CD4-positive, alpha-beta T cell (primary cell): ENCODE measurements at regions not wholly inside any gene's neighbourhood (a gene's known extent, or its start where the extent isn't known, plus 50 kb on each side); places are given as distances from the start of the nearest gene placed in this dataset.

Source experiments
- ATAC-seq: fragments of 200-7000 bp; cut with Tn5 transposase; one replicate; pipeline ENCODE4 v1.10.0; 2022; ENCODE audit warnings: mild to moderate bottlenecking; ENCODE audit not compliant: poor library complexity
- CTCF ChIA-PET: fragments of 350-600 bp; sonication (Branson Sonifier 250); formaldehyde crosslinking; loops from one replicate; lab custom pipeline; 2021; ENCODE audit warnings: antibody characterized with exemption, inconsistent platforms; lab: Charles Lee
- POLR2A ChIA-PET: fragments of 350-600 bp; sonication (Branson Sonifier 250); formaldehyde crosslinking; loops from one replicate; lab custom pipeline; 2021; ENCODE audit warnings: antibody characterized with exemption, inconsistent platforms; lab: Charles Lee
- DNase-seq, 14 experiments: peaks; one replicate each; pipeline ENCODE4 v3.0.0-alpha.2; 2013 to 2020; ENCODE audit warnings: mixed read lengths in 2 of 14
- H3K27ac ChIP-seq, 2 donors: one replicate each; pipeline versions ENCODE4 v1.5.1 to v1.7.0; 2013; ENCODE audit warnings: low read length in 2 of 2, low read depth in 1 of 2, mild to moderate bottlenecking in 1 of 2
- H3K27me3 ChIP-seq, 2 experiments: 1 replicate in 1 of 2; 2 replicates in 1 of 2; pipeline versions ENCODE4 v1.6.1 to v1.7.0; 2013; ENCODE audit warnings: low read length in 2 of 2, control low read depth in 1 of 2, mild to moderate bottlenecking in 1 of 2, moderate library complexity in 1 of 2; ENCODE audit not compliant: insufficient read depth in 2 of 2, control insufficient read depth in 1 of 2
- H3K36me3 ChIP-seq: one replicate; pipeline ENCODE4 v1.6.1; 2013; ENCODE audit warnings: low read length, control low read depth; ENCODE audit not compliant: insufficient read depth
- H3K4me1 ChIP-seq: one replicate; pipeline ENCODE4 v1.6.1; 2013; ENCODE audit warnings: low read length, control low read depth; ENCODE audit not compliant: insufficient read depth
- H3K4me3 ChIP-seq: one replicate; pipeline ENCODE4 v1.5.1; 2013; ENCODE audit warnings: mild to moderate bottlenecking, low read length, moderate library complexity
- H3K9me3 ChIP-seq, 2 experiments: 1 replicate in 1 of 2; 2 replicates in 1 of 2; pipeline versions ENCODE4 v1.6.1 to v1.7.0; 2013; ENCODE audit warnings: low read length in 2 of 2, mild to moderate bottlenecking in 2 of 2, control low read depth in 1 of 2, moderate library complexity in 1 of 2; ENCODE audit not compliant: control insufficient read depth in 1 of 2, insufficient read depth in 1 of 2
- H3K27ac Mint-ChIP-seq: one replicate; pipeline ENCODE4 v1.8.0; 2020; ENCODE audit warnings: mixed read lengths
- H3K27me3 Mint-ChIP-seq: one replicate; pipeline ENCODE4 v1.8.0; 2021; ENCODE audit warnings: mixed read lengths
- H3K36me3 Mint-ChIP-seq: one replicate; pipeline ENCODE4 v1.8.0; 2021; ENCODE audit warnings: low read depth, mixed read lengths
- H3K4me1 Mint-ChIP-seq: one replicate; pipeline ENCODE4 v1.8.0; 2021; ENCODE audit warnings: low read depth, mixed read lengths
- H3K4me3 Mint-ChIP-seq: one replicate; pipeline ENCODE4 v1.8.0; 2020; ENCODE audit warnings: mild to moderate bottlenecking, mixed read lengths
- H3K9me3 Mint-ChIP-seq: one replicate; pipeline ENCODE4 v1.8.0; 2020; ENCODE audit warnings: mixed read lengths
- CTCF ChIP-seq: fragments of 200-600 bp; IDR thresholded peaks from one replicate; pipeline ENCODE4 v1.8.0; 2022; ENCODE audit warnings: antibody characterized with exemption, mild to moderate bottlenecking
- intact Hi-C, 2 experiments: fragments of 100-400 bp; cut with DNase I in 1 of 2; cut with micrococcal nuclease in 1 of 2; formaldehyde crosslinking; loops; one replicate each; pipeline versions ENCODE4 v1.15.1 to v1.9.0; 2023 to 2025; cut with DNase I, micrococcal nuclease

GRCh38 chr5:159582756-159583541, 252.7 kb upstream of the IL12B start:
- H3K27ac Mint-ChIP-seq = no peak overlapping the region
- ChIA-PET POLR2A (no interaction called here), CTCF (no interaction called here)
- no peaks in the 10 kb centered on the region for H3K9me3 Mint-ChIP-seq
- H3K27ac ChIP-seq = no peak overlapping the region
- no peak overlapping the region for H3K4me3 ChIP-seq
- H3K4me3 Mint-ChIP-seq = no peak overlapping the region
- intact Hi-C loops = no loop called here
- H3K27me3 Mint-ChIP-seq = peaks cover 9% of the 10 kb centered on the region
- DNase-seq = no peak
- no peaks in the 10 kb centered on the region for H3K36me3 Mint-ChIP-seq
- no peaks in the 10 kb centered on the region for H3K27me3 ChIP-seq
- H3K4me1 Mint-ChIP-seq = no peaks in the 10 kb centered on the region
- no peaks in the 10 kb centered on the region for H3K4me1 ChIP-seq
- no peak for ATAC-seq
- no peak for TF ChIP-seq CTCF
- H3K36me3 ChIP-seq = no peaks in the 10 kb centered on the region
- H3K9me3 ChIP-seq = no peaks in the 10 kb centered on the region

- Histone ChIP-seq H3K27ac (no peak overlapping the region), H3K9me3 (no peaks in the 10 kb centered on the region), H3K27me3 (no peaks in the 10 kb centered on the region), H3K4me3 (no peak overlapping the region), H3K4me1 (no peaks in the 10 kb centered on the region), H3K36me3 (no peaks in the 10 kb centered on the region)
- CTCF ChIA-PET = no interaction called here
- Mint-ChIP-seq H3K4me1 (no peaks in the 10 kb centered on the region), H3K9me3 (no peaks in the 10 kb centered on the region), H3K4me3 (no peak overlapping the region), H3K27me3 (peaks cover 4% of the 10 kb centered on the region), H3K36me3 (no peaks in the 10 kb centered on the region), H3K27ac (no peak overlapping the region)
- TF ChIP-seq CTCF = no peak
- POLR2A ChIA-PET = no interaction called here
- intact Hi-C loops = no loop called here
- DNase-seq (no peak), ATAC-seq (no peak)
These were observed 256.6 kb upstream of the IL12B start for GRCh38 chr5:159586921-159587320.

- Mint-ChIP-seq H3K27me3 (peaks cover 4% of the 10 kb centered on the region), H3K27ac (no peak overlapping the region), H3K9me3 (no peaks in the 10 kb centered on the region), H3K36me3 (no peaks in the 10 kb centered on the region), H3K4me3 (no peak overlapping the region), H3K4me1 (no peaks in the 10 kb centered on the region)
- Histone ChIP-seq H3K36me3 (no peaks in the 10 kb centered on the region), H3K4me3 (no peak overlapping the region), H3K9me3 (no peaks in the 10 kb centered on the region), H3K4me1 (no peaks in the 10 kb centered on the region), H3K27me3 (no peaks in the 10 kb centered on the region), H3K27ac (no peak overlapping the region)
- ATAC-seq (no peak), DNase-seq (no peak)
- POLR2A ChIA-PET = no interaction called here
- TF ChIP-seq CTCF = no peak
- CTCF ChIA-PET = no interaction called here
- intact Hi-C loops = no loop called here
These were observed 258.7 kb upstream of the IL12B start for GRCh38 chr5:159588941-159589340.
